Esophagus squamous epithelium (tissue), 4 donors: ENCODE measurements at regions not wholly inside any gene's neighbourhood (a gene's known extent, or its start where the extent isn't known, plus 50 kb on each side); places are given as distances from the start of the nearest gene placed in this dataset.

Source experiments
- POLR2A ChIP-seq, 4 donors: fragments of 450-650 bp; IDR thresholded peaks; one replicate each; pipeline ENCODE4 v1.6.1; 2017; ENCODE audit warnings: antibody characterized with exemption in 4 of 4, mild to moderate bottlenecking in 4 of 4, moderate library complexity in 3 of 4
- TF ChIP-seq, protein P1 (sequence below), 6 experiments: fragments of 450-650 bp in 4 of 6; fragments of 200-600 bp in 2 of 6; sonication (generic) in 2 of 6; IDR thresholded peaks; one replicate each; pipeline ENCODE4 v1.5.1; 2016 to 2019; ENCODE audit warnings: antibody characterized with exemption in 6 of 6, mild to moderate bottlenecking in 4 of 6, moderate library complexity in 4 of 6

DNA sequence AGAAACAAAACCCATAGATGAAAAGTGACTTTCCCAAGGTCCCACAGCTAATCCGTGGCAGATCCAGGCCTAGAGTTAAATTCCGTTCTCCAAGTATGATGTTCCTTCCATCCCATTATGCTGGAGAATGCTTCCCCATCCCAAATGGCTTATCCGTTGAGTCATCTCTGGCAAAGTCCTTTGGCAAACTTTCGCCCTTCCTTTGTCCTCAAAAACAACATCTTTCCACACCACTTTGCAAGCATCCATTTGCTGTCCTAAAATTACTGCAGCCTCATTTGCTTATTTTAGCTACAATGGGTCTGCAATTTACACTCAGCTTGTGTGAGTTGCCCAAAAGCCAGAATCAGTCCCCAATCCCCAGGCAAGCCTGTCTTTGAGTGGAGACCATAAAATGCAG lies 304.0 kb upstream of the TLE3 start:
- TF ChIP-seq, protein P1, sequence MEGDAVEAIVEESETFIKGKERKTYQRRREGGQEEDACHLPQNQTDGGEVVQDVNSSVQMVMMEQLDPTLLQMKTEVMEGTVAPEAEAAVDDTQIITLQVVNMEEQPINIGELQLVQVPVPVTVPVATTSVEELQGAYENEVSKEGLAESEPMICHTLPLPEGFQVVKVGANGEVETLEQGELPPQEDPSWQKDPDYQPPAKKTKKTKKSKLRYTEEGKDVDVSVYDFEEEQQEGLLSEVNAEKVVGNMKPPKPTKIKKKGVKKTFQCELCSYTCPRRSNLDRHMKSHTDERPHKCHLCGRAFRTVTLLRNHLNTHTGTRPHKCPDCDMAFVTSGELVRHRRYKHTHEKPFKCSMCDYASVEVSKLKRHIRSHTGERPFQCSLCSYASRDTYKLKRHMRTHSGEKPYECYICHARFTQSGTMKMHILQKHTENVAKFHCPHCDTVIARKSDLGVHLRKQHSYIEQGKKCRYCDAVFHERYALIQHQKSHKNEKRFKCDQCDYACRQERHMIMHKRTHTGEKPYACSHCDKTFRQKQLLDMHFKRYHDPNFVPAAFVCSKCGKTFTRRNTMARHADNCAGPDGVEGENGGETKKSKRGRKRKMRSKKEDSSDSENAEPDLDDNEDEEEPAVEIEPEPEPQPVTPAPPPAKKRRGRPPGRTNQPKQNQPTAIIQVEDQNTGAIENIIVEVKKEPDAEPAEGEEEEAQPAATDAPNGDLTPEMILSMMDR (IDR thresholded peaks at IDR 0.05) = no peak
- TF ChIP-seq POLR2A (IDR thresholded peaks at IDR 0.05) = no peak
